Stimulated activated CD8-positive, alpha-beta memory T cell treated with anti-CD3 and anti-CD28 coated beads, Interleukin-15, amount 100 ng/mL, for 1 hour (primary cell): ENCODE measurements at regions not wholly inside any gene's neighbourhood (a gene's known extent, or its start where the extent isn't known, plus 50 kb on each side); places are given as distances from the start of the nearest gene placed in this dataset.
"Not testable (repeated sequence)": the region's sequence is repeated elsewhere in the genome, so short reads cannot be mapped to it uniquely, and the experiment has no call there.

ENCODE experiments used
- DNase-seq: peaks from one replicate; pipeline ENCODE4 v3.0.0-alpha.2; 2020; ENCODE audit warnings: low read depth

GRCh38 chr20:53773792-53774401 lies 180.3 kb upstream of the ZNF217 start:
- DNase-seq, result no peak

DNA sequence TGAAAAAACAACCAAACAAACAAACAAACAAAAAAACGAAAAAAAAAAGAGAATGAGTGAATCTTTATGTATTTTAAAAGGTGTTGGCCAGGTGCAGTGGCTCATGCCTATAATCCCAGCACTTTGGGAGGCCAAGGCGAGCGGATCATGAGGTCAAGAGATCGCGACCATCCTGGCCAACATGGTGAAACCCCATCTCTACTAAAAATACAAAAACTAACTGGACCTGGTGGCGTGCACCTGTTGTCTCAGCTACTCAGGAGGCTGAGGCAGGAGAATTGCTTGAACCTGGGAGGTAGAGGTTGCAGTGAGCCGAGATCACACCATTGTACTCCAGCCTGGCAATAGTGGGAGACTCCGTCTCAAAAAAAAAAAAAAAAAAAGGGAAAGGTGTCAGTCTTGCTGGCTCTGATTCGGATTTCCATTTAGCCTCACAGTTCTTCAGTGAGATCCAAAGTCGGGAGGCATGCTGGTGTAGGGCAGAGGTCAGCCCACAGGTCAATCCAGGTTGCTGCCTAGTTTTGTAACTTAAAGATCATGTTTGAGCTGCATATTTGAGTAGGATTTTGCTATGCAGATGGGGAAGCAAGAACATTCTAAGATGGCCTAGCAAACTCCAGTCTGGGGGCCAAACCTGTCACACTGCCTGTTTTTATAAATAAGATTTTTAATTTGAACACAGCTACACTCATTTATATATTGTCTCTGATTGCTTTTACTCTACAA lies 179.6 kb upstream of the ZNF217 start:
- DNase-seq, result not testable (repeated sequence)

DNA sequence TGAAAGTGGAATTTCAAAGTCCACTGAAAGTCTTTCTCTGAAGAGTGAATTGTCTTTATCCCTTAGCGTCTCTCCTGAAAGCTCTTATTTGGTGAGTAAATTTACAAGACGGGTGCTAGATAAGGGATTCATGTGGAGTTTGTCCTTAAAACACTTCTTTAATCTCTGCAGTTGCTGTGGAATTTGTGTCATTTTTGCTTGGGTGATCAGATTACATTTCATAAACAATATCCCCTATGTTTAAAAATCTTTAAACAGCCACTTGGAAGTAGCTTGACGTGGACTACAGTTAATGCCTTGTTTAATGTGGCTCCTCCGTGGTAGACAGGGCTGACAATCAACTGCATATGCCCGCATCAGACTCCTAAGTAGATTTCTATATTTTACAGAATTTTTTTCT lies 175.4 kb upstream of the ZNF217 start:
- no peak for DNase-seq

GRCh38 chr20:53768329-53768728 lies 174.7 kb upstream of the ZNF217 start:
- DNase-seq, result no peak

- no peak for DNase-seq
Observed at GRCh38 chr20:53767206-53767930, 173.7 kb upstream of the ZNF217 start.

- no peak for DNase-seq
Observed at GRCh38 chr20:53764415-53764800, 170.8 kb upstream of the ZNF217 start.

DNA sequence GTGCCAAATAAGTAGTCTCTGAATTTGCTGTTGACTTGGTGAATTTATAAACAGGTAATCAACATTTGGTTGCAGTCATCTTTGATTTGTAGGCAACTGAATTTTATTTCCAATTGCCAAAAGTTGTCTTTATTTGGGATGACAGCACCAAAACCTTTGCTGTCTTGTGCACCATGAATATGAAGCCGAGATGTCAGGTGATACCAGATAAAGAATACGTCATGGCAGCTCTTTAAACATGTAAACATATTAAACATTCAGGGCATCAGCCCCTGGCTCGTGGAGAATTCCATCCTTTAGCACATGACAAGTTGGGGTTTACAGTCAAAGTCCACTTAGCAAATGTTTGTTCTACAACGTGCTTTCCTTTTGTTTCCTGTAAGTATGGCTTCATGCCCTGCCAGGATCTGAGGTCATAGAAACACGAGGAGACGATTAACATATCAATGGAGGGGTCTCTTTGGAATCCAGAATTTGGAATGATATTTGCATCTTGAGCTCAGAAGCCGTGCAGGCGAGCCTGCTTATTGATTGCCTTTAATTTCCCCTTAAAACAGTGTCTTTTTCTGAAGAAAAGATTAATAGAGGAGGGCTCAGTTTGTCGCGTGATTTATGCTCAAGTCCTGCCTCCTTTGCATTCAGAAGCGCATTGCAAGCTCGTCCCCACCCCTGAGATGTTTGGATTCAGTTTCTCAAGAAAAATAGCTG lies 170.2 kb upstream of the ZNF217 start:
- no peak for DNase-seq

DNA sequence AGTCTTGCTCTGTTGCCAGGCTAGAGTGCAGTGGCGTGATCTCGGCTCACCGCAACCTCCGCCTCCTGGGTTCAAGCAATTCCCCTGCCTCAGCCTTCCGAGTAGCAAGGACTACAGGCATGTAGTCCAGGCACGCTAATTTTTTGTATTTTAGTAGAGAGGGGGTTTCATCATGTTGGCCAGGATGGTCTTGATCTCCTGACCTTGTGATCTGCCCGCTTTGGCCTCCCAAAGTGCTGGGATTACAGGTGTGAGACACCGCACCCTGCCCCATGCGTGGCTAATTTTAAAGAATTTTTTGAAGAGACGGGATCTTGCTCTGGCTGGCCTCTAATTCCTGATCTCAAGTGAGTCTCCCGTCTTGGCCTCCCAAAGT lies 168.8 kb upstream of the ZNF217 start:
- DNase-seq, result not testable (repeated sequence)

DNA sequence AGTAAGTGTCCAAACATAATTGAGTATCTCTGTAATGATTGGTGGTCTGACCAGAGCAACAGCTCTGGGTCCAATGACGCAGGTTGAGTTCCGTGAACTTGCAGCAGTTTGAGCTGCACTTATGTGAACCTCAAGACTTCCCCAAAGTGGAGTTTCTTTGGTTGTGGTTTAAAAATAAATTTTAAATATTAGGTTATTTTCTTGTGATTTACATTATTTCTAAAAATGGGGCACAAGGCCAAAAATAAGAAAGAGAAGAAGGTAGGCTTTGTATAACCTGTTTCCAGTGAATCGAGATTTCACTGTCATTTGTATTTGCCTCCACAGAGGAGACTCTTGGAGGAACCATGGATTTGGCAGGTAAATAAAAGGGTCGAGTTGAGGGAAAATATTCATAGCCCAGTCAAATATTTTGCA lies 166.4 kb upstream of the ZNF217 start:
- no peak for DNase-seq

GRCh38 chr20:53757472-53757913 lies 163.9 kb upstream of the ZNF217 start:
- DNase-seq, result no peak

DNA sequence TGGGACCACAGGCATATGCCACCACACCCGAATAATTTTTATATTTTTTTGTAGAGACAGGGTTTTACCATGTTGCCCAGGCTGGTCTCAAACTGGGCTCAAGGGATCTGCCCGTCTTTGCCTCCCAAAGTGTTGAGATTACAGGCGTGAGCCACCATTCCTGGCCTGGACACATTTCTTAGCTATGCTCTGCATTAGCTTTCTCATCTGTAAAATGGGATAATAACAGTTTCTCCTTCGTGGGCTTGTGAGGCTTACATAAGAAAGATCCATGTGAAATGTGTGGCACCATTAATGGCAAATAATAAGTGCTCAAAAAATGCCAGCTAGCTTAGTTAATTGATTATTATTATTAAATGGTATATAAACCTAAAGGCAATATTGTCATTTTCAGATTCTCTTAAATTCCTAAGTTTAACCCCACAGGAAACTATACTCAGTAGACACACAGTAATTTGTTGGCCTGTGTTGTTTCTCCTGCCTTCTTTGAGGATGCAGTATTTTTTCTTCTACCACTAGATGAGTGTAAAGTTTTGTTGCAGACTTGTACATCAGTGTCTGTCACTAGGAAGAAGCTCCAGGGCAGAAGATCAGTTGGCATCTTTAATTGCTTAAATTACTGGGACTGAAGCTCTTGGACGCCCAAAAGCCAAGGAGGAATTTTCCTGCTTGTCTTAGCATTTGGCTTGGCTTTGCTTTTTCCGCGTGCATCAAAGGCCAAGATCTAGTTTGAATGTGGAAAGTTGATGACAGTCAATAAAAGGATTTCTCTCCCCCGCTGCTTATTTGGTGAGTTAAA lies 162.3 kb upstream of the ZNF217 start:
- DNase-seq, result no peak

GRCh38 chr20:53753880-53754459 lies 160.3 kb upstream of the ZNF217 start:
- no peak for DNase-seq

- DNase-seq, result no peak
Observed at GRCh38 chr20:53752971-53753879, 159.6 kb upstream of the ZNF217 start.

DNA sequence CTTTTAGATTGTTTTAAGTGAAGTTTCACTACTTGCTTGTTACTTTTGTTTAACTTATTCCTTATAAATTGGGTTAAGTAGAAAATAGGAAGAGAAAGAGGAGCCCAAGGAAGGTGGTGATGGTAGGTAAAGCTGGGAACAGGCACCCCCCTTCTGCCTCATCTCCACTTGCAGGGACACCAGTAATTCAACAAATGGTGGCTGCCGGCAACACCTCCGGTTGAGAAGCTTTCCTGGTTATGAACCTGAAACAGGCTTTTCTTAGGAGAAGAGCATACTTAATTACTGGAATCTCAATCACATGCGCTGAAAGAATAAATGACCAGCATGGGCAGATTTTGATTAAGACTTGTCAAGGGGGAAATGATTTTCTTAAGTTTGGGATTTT lies 158.9 kb upstream of the ZNF217 start:
- no peak for DNase-seq

GRCh38 chr20:53751620-53752318 lies 158.1 kb upstream of the ZNF217 start:
- no peak for DNase-seq

DNA sequence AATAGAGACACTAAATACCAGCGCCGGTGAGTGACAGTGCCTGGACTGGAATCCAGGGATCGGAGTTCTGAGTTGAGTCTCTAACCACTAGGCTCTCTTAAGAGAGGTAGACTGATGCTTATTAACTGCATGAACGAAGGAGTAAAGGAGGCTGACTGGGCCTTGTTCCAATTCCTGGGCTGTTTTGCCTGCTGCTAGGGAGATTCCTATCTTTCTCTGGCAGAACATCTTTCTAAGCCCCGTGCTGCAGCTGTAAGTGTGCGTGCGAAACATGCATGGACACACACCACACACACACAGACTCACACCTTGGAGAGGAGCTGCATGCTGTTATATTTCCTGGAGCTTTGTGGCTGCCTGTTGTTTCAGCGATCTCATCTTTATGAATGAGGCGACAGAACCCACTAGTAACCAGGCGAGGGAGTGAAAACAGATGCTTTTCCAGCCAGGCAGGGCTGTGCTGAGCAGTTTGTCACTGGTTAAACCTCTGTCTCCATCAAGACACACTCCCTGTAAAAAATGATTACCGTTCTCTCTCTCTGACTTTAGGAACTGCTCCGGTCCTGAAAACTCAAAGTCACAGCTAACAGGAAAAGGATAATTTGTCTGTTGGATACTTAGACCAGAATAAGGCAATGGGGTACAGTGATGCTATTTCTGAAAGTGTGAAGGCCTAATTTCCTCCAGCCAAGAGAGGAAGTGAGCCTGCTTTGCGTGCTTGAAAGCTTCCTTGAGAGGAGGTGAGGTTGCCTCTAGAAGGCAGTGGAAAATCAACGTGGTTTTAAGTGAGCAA lies 157.4 kb upstream of the ZNF217 start:
- no peak for DNase-seq

DNA sequence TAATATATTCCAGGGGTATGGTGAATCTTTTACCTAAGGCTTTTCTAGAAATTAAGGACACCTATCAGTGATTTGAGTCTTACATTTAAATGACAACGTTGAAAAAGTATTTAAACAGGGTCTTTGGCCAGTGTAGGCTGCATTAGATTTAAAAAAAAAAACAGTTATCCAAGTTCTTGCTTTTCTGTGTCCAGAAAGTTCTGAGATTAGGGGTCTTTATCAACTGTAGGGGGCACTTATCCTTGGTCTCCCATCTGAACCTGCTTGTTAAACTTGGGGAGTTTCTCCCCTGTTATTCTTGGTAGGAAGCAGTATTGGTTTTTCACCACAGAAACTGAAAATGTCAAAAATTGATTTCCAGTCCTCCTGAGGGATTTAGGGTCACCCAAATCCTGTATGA lies 155.9 kb upstream of the ZNF217 start:
- no peak for DNase-seq

DNA sequence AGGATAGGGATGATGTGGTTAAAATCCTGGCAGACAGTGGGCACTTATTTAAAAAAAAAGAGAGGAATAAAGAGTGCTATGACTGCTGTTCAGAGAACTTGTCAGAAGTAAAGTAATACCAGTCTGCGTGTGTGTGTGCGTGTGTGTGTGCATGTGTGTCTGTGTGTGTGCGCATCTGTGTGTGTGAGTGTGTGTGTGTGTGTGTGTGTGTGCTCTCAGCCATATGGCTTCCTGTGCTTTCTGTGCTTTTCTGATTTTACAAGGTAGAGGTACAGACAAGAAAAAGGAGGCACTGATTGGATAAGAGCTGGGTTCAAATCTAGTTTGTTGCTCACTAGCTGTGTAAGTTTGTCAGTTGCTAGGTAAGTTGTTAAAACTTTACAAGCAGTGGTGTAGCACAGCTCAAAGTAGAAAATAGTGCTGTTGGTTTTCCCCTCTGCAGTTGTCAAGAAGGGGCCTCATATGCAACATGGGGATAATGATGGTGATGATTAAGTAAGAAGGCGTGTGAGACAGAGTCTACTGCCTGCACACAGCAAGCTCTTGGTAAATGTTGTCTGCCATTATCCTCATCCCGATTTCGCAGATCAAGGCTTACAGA lies 155.3 kb upstream of the ZNF217 start:
- no peak for DNase-seq

GRCh38 chr20:53748176-53748575 lies 154.5 kb upstream of the ZNF217 start:
- DNase-seq, result no peak
